HG03108 (cell line): ENCODE measurements at regions not wholly inside any gene's neighbourhood (a gene's known extent, or its start where the extent isn't known, plus 50 kb on each side); places are given as distances from the start of the nearest gene placed in this dataset.
"Not testable (repeated sequence)": the region's sequence is repeated elsewhere in the genome, so short reads cannot be mapped to it uniquely, and the experiment has no call there.

Source experiments
- ATAC-seq: cut with Tn5 transposase; IDR thresholded peaks from one replicate; pipeline ENCODE4 v1.9.1; 2021; ENCODE audit warnings: moderate library complexity; ENCODE audit not compliant: unreplicated experiment

DNA sequence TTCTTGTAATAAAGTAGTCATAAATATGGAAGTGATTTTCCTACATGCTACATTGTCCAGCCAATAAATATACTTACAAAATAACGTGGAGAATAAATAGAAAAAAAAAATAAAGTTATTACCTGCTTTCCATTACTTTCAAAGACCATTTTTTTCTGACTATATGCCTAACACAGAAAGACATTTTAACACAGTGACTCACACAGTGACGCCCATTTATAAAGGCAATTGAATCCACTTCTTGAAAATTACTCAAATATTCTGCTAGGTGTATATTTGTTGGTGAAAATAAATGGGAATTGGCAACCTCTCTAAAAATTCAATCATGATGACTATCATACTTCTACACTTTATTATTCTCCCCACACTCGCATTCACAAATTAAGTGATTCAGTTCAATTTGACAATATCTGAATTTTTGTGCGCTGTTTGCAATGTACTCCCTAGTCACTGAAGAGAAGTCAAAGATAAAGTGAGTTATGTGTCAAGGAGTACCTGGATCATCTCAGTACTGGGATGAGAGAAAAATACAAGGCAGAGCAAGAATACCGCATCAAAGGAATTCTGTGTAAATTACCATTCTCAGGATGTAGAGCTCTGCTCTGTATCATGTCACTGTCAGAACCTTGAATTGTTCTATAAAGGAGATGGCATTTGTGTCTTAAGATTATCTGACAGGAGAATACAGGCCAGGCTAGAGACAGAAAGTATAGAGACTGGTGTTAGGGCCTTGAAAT is 642.7 kb downstream of the IPMK start:
- ATAC-seq: no peak

DNA sequence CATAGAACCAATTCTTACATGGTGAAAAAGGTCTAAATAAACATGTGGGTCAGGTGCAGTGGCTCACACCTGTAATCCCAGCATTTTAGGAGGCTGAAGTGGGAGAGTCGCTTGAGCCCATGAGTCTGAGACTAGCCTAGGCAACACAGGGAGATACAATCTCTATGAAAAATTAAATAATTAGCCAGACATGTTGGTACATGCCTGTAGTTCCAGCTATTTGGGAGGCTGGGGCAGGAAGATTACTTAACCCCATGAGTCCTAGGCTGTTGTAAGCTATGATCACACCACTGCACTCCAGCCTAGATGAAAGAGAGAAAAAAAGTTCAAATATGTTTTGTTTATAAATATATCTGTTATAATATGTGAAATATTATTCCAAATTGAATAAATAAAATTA is 643.6 kb downstream of the IPMK start:
- ATAC-seq: no peak

- ATAC-seq: no peak
Observed at GRCh38 chr10:57621466-57621865, 646.2 kb downstream of the IPMK start.

DNA sequence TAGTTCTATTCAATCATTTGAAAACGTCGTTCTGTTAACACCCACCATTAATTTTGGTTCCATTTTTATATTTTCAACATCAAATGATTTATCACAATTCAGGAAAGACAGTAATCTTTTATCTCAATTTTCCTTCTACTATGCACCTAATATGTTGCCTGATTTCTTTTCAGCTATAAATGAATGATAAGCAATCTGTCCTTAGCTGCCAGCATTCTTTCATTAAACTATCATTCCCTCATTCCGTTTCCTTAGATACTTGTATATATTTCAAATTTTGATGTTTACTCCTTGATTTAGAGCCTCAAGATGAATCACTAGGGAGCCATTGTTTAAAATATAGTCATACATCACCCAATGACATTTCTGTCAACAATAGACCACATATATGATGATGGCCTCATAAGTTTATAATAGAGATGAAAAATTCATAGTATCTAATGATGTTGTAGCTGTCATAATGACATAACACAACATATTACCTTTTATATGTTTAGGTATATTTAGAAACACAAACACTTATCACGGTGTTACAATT is 661.7 kb downstream of the IPMK start:
- ATAC-seq: no peak

GRCh38 chr10:57599440-57599839 is 668.3 kb downstream of the IPMK start:
- no peak for ATAC-seq

DNA sequence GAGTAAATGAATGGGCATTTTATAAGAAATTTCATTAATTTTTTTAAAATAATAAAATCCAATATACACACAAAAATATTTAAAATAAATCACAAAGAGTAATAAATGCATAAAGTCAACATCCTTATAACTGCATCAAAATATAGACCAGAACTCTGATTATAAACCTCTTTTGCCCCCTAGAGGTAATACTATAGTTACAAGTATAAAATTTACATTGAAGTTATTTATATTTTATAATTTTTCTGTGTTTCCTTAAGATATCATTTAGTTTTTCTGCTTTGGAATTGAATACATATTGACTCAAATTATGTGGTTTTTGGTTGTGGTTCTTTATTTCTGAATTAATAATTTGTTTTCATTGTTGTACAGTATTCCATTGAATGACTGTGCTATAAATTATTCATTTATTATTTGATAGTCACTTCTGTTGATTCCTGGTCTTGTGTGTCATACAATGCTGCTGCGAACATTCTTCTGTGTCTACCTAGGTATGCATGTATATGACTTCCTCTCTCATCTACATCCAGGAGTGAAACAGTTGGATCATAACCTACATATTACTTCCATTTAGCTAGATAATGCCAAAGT is 673.6 kb downstream of the IPMK start:
- no peak for ATAC-seq

- ATAC-seq: no peak
Observed at GRCh38 chr10:57579926-57580325, 687.8 kb downstream of the IPMK start.

DNA sequence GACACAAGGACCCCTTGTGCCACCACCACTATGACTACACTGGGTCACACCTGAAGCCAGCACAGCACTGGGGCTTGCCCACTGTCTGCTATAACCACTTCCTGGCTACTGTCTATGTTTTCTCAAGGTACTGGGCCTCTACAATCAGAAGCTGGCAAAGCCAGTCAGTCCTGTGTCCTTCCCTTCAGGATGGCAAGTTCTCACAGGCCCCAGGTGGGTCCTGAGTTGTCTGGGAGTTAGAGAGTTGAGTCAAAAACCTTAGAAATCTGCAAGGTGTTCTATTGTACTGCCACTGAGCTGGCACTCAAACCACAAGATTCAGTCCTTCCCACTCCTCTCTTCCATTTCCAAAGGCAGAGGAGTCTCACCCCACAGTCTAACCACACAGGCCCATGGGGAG is 705.5 kb downstream of the IPMK start:
- ATAC-seq: no peak

DNA sequence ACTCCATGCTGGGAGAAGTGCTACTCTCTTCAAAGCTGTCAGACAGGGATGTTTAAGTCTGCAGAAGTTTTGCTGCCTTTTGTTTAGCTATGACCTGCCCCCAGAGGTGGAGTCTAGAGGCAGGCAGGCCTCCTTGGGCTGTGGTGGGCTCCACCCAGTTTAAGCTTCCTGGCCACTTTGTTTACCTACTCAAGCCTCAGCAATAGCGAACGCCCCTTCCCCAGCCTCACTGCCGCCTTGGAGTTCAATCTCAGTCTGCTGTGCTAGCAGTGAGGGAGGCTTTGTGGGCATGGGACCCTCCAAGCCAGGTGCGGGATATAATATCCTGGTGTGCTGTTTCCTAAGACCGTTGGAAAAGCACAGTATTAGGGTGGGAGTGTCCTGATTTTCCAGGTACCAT is 715.9 kb downstream of the IPMK start:
- not testable (repeated sequence) for ATAC-seq

GRCh38 chr10:57535306-57535705 is 732.4 kb downstream of the IPMK start:
- no peak for ATAC-seq

GRCh38 chr10:57513637-57514036 is 754.1 kb downstream of the IPMK start:
- no peak for ATAC-seq

DNA sequence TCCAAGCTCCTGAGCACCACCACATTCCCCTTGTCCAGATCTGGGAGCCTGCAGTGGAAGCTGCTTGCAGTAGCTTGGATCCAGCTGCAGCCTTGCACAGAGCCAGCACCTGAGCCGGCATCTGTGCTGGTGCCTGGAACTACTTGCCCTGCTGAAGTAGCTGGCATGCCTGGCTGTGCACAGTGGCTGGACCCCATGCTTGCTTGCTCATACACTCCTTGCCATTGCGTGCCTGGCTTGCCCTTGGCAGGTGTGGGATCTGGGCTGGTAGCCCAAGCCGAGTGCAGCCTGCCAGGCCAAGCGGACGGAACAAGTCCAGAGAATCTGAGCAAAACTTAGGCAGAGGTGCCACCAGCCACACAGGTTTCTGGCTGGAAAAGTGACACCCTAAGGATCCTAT is 759.9 kb downstream of the IPMK start:
- ATAC-seq: no peak

DNA sequence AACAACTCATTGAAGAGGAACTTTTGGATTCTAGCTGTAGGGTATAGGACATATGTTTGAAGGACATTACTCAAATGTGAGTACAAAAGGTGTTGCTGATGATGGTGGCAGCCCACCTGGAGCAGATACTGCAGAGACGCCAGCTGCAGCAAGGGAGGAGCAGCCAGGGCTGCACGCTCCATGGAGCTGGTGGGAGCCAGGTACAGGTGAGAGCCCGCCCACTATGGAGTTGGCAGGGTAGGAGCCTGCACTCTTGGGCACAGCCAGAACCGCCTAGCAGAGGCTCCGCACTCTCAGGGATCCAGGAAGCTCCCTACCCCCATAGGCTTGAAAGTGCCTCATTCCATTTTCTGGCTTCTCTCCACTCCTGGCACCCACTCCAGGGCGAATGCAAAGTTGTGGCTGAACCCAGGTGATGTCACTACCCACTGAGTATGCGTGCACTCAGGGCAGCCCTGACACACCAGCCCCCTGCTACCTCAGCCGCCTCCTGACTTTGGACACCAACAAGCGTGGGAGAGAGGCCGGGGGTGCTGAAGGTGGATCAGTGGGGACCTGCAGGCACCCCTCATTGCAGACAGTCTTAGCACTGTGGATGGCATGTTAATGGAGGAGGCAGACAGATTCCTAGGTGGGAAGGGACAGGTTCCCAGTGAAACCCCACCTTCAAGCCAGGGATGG is 761.1 kb downstream of the IPMK start:
- ATAC-seq: no peak

DNA sequence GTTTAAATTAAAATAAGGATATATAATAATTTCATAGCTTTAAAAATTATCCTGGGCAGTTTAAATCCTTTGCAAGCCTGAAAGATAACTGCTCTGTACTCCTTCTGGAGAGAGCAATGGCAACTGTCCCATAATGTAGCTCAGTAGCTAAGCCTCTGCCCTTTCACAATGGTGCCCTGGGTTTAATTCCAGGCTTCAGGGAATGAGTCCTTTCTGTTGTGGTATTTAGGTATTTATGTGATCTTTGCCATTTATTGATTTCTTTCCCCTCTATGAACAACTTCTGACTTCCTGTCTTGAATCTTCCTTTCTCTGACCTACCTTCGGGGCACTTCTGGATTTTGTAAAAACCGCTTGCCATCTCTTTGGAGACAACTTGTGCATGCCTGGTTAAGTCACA is 773.2 kb downstream of the IPMK start:
- ATAC-seq: no peak

DNA sequence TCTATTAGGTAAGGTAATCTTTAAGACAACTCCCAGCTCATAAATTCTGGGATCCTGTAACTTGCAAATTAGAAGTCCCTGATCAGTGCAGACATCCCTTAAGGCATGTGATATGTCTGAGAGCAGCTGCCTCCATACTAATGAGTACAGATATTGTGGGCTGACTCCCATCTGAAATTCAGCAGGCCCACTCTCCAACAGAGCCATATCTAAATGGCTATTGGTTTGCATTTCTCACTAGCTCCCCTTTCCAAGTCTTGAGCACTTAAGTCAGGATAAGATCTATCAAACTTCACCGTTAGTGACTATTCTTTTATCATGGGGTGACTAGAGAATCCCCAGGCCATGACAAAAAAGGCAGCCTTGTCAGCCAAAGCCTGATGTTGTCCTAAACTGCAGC is 785.4 kb downstream of the IPMK start:
- ATAC-seq: no peak

- no peak for ATAC-seq
Observed at GRCh38 chr10:57472823-57473619, 794.7 kb downstream of the IPMK start.

GRCh38 chr10:57468894-57469432 is 798.7 kb downstream of the IPMK start:
- ATAC-seq: no peak

GRCh38 chr10:57465155-57465554 is 802.5 kb downstream of the IPMK start:
- no peak for ATAC-seq

DNA sequence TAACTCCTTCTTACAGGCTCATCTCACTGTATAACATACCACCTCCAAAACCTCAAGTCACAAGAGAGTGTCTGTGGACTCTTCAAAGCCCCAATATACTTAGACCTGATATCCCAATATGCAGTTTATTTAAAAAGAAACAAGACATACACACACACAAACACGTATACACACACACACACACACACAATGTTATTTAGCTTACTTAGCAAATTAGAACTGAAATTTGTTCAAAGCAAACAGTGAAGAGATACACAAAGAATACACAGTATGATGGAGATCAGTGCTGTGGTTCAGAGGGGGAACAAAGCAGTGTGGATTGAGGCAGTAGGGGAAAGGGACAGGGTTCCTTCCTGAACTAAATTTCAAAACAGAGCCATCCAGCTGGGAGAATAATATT is 807.2 kb downstream of the IPMK start:
- no peak for ATAC-seq

DNA sequence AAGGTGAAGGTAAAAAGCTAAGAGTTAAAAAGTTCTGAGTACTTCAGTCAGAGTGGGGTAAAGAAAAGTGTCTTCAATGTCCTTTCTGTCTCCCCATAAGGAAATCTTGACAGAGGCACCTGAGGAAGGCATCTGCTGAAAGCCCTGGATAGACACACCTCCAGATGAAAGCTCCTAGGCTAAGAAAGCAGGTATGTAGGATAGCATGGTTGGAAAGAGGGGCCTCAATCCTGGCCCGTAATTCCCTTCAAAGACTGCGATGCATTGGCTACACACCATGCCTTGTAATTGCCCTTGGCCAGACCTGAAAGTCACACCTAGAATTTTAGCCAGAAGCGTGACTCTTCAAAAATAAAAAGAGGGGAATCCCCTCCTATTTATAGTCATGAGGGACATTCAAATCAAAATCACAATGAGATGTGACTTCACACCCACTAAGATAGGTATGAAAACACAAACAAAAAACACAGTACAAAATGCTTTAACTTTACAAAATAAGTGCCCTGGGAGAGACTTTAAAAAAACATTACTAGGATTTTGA is 809.7 kb downstream of the IPMK start:
- ATAC-seq: no peak

- ATAC-seq: no peak
Observed at GRCh38 chr10:57430376-57430775, 837.3 kb downstream of the IPMK start.
